ENCODE measurements at regions not wholly inside any gene's neighbourhood (a gene's known extent, or its start where the extent isn't known, plus 50 kb on each side); places are given as distances from the start of the nearest gene placed in this dataset.

DNA sequence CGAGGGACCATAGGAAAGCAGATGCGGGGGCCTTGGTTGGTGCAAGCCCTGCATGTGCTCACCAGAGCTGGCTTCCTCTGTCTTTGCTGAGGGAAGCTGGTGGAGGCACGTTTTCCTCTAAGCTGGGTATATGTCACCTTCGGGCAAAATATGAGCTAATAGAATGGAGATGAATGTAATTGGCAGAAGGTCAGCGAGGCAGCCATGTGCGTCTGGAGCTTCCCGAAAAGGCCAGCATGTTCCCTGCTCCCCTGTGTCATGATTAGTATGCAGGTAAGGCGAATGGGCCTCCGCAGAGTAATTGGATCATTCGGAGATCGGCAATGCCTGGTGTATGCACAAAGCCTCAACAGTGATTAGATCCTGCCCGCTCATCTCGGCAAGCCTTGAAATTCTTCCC, 806.2 kb upstream of the EEF2KMT start:
- no peaks in the 10 kb centered on the region for H3K9me3 ChIP-seq (ENCODE audit: severe bottlenecking)
- ATAC-seq (ENCODE audit: low read depth): no peak
- H3K27ac ChIP-seq (ENCODE audit: poor library complexity, severe bottlenecking): peak overlapping the region; percentile 20
- no peaks in the 10 kb centered on the region for H3K4me1 ChIP-seq (ENCODE audit: insufficient read depth, poor library complexity, severe bottlenecking)
- TF ChIP-seq, protein P1, sequence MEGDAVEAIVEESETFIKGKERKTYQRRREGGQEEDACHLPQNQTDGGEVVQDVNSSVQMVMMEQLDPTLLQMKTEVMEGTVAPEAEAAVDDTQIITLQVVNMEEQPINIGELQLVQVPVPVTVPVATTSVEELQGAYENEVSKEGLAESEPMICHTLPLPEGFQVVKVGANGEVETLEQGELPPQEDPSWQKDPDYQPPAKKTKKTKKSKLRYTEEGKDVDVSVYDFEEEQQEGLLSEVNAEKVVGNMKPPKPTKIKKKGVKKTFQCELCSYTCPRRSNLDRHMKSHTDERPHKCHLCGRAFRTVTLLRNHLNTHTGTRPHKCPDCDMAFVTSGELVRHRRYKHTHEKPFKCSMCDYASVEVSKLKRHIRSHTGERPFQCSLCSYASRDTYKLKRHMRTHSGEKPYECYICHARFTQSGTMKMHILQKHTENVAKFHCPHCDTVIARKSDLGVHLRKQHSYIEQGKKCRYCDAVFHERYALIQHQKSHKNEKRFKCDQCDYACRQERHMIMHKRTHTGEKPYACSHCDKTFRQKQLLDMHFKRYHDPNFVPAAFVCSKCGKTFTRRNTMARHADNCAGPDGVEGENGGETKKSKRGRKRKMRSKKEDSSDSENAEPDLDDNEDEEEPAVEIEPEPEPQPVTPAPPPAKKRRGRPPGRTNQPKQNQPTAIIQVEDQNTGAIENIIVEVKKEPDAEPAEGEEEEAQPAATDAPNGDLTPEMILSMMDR (IDR thresholded peaks at IDR 0.05; ENCODE audit: poor library complexity, severe bottlenecking): no peak
- no peak for DNase-seq (ENCODE audit: low spot score)
- no peaks in the 10 kb centered on the region for H3K27me3 ChIP-seq (ENCODE audit: insufficient read depth, poor library complexity, severe bottlenecking)
- H3K36me3 ChIP-seq (ENCODE audit: low read depth): no peaks in the 10 kb centered on the region
- H3K4me3 ChIP-seq (ENCODE audit: severe bottlenecking): no peak overlapping the region

DNA sequence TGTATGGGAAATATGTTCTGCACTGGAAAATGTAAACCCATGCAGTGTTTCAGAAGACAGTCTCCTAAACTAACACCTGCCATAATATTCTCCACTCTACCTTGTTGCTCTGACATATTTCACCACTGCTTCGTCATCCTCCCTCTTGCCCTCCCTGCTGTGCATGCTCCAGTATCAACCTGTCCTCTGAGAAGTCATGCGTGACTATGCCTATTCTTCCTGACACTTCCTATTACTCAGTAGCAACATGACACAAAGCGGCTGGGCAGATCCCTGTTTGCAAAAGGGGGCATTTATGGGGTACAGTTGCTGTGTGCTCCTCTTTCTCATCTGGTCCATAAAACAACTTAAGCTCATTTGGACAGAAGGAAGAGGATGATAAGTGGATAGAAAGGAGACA, 805.6 kb upstream of the EEF2KMT start:
- Histone ChIP-seq H3K36me3 (ENCODE audit: low read depth) (no peaks in the 10 kb centered on the region), H3K4me3 (ENCODE audit: severe bottlenecking) (no peak overlapping the region), H3K9me3 (ENCODE audit: severe bottlenecking) (no peaks in the 10 kb centered on the region), H3K27me3 (ENCODE audit: insufficient read depth, poor library complexity, severe bottlenecking) (no peaks in the 10 kb centered on the region), H3K4me1 (ENCODE audit: insufficient read depth, poor library complexity, severe bottlenecking) (no peaks in the 10 kb centered on the region), H3K27ac (ENCODE audit: poor library complexity, severe bottlenecking) (peak overlapping the region; percentile 20)
- ATAC-seq (ENCODE audit: low read depth) (peak; percentile 73), DNase-seq (ENCODE audit: low spot score) (no peak)
- TF ChIP-seq, protein P1 (IDR thresholded peaks at IDR 0.05; ENCODE audit: poor library complexity, severe bottlenecking): no peak

DNA sequence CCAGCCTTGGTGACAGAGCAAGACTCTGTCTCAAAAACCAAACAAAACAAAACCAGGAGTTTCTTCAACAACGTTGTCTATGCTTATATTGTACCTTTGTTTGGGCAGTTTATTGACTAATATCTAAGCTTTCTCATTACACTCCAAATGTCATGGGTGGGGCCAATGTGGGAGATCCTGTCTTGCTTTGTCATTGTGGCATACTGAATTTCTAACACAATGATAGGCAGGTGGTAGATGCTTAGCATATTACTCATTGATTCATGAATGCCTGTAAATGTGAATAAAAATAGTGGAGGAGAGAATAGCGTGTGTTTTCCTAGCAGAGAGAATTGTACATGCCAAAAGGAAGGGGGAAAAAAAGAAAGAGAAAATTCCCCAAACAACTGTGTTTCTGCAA, 802.5 kb upstream of the EEF2KMT start:
- TF ChIP-seq, protein P1 (IDR thresholded peaks at IDR 0.05; ENCODE audit: poor library complexity, severe bottlenecking): no peak
- Histone ChIP-seq H3K27me3 (ENCODE audit: insufficient read depth, poor library complexity, severe bottlenecking) (no peaks in the 10 kb centered on the region), H3K9me3 (ENCODE audit: severe bottlenecking) (no peaks in the 10 kb centered on the region), H3K4me3 (ENCODE audit: severe bottlenecking) (no peak overlapping the region), H3K4me1 (ENCODE audit: insufficient read depth, poor library complexity, severe bottlenecking) (no peaks in the 10 kb centered on the region), H3K27ac (ENCODE audit: poor library complexity, severe bottlenecking) (peak overlapping the region; percentile 32), H3K36me3 (ENCODE audit: low read depth) (no peaks in the 10 kb centered on the region)
- DNase-seq (ENCODE audit: low spot score) (no peak), ATAC-seq (ENCODE audit: low read depth) (peak; percentile 62)

DNA sequence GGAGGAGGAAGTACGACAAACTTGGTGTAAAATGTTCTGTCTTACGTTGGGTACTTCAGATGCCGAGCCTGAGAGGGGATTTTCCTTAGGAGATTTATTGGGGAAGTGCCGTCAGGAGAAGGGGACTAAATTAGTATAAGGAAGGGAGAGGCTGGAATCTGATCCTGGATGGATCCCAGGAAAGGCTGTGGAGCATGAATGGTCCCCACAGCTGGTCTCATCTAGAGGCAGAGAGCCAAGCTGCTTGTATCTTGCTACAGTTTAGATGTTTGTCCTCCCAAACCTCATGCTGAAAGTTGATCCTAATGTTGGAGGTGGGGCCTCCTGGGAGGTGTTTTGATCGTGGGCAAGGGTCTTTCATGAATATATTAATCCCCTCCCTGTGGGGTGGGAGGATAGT, 798.4 kb upstream of the EEF2KMT start:
- Histone ChIP-seq H3K27ac (ENCODE audit: poor library complexity, severe bottlenecking) (peak overlapping the region; percentile 57), H3K4me1 (ENCODE audit: insufficient read depth, poor library complexity, severe bottlenecking) (no peaks in the 10 kb centered on the region), H3K36me3 (ENCODE audit: low read depth) (no peaks in the 10 kb centered on the region), H3K9me3 (ENCODE audit: severe bottlenecking) (no peaks in the 10 kb centered on the region), H3K4me3 (ENCODE audit: severe bottlenecking) (no peak overlapping the region), H3K27me3 (ENCODE audit: insufficient read depth, poor library complexity, severe bottlenecking) (no peaks in the 10 kb centered on the region)
- ATAC-seq (ENCODE audit: low read depth) (no peak), DNase-seq (ENCODE audit: low spot score) (no peak)
- TF ChIP-seq, protein P1 (IDR thresholded peaks at IDR 0.05; ENCODE audit: poor library complexity, severe bottlenecking): no peak

DNA sequence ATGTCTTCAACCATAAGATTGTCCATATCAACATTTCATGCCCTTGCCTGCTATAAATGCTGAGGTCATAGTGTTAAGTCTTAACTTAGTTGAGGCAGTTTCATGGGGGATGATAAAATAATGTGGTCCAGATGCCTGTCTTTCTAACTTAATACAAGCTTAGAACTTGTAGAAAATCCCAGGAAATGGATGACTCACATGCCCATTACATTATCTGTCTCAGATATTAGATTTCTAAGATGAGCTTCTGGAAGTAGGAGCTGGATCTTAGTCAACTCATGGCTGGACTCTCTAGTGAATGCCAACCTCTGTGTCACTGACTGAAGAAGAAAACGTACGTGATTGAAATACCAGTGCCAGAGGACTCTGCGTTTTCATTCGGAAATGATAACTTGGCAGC, 797.5 kb upstream of the EEF2KMT start:
- Histone ChIP-seq H3K4me1 (ENCODE audit: insufficient read depth, poor library complexity, severe bottlenecking) (no peaks in the 10 kb centered on the region), H3K27ac (ENCODE audit: poor library complexity, severe bottlenecking) (peak overlapping the region; percentile 57), H3K36me3 (ENCODE audit: low read depth) (no peaks in the 10 kb centered on the region), H3K27me3 (ENCODE audit: insufficient read depth, poor library complexity, severe bottlenecking) (no peaks in the 10 kb centered on the region), H3K4me3 (ENCODE audit: severe bottlenecking) (no peak overlapping the region), H3K9me3 (ENCODE audit: severe bottlenecking) (no peaks in the 10 kb centered on the region)
- peak; percentile 75 for ATAC-seq (ENCODE audit: low read depth)
- no peak for DNase-seq (ENCODE audit: low spot score)
- TF ChIP-seq, protein P1 (IDR thresholded peaks at IDR 0.05; ENCODE audit: poor library complexity, severe bottlenecking): no peak
